Heart right ventricle (tissue), 16 donors: ENCODE measurements at regions not wholly inside any gene's neighbourhood (a gene's known extent, or its start where the extent isn't known, plus 50 kb on each side); places are given as distances from the start of the nearest gene placed in this dataset.

Experiments used
- ATAC-seq, 8 donors: fragments of 200-7000 bp; cut with Tn5 transposase; one replicate each; pipeline ENCODE4 v1.9.1; 2020; ENCODE audit warnings: mild to moderate bottlenecking in 8 of 8, moderate library complexity in 8 of 8, moderate number of reproducible peaks in 1 of 8
- DNase-seq, 2 donors: peaks; one replicate each; pipeline ENCODE4 v3.0.0-alpha.2; 2020
- H3K27ac ChIP-seq, 10 donors: fragments of 200-600 bp; sonication (generic) in 2 of 10; one replicate each; pipeline versions ENCODE4 v1.5.0 to v1.8.0; 2020 to 2022; ENCODE audit warnings: mild to moderate bottlenecking in 3 of 10
- H3K27me3 ChIP-seq, 7 donors: fragments of 200-600 bp; one replicate each; pipeline ENCODE4 v1.8.0; 2021 to 2022; ENCODE audit warnings: mild to moderate bottlenecking in 2 of 7
- H3K36me3 ChIP-seq, 9 donors: fragments of 200-600 bp; sonication (generic) in 1 of 9; one replicate each; pipeline versions ENCODE4 v1.5.0 to v1.8.0; 2020 to 2022; ENCODE audit warnings: mild to moderate bottlenecking in 2 of 9
- H3K4me1 ChIP-seq, 9 donors: fragments of 200-600 bp; sonication (generic) in 1 of 9; one replicate each; pipeline versions ENCODE4 v1.5.0 to v1.8.0; 2020 to 2022; ENCODE audit warnings: mild to moderate bottlenecking in 4 of 9
- H3K4me3 ChIP-seq, 10 donors: fragments of 200-600 bp; sonication (generic) in 2 of 10; one replicate each; pipeline versions ENCODE4 v1.5.0 to v1.8.0; 2020 to 2022; ENCODE audit warnings: mild to moderate bottlenecking in 7 of 10, moderate library complexity in 2 of 10
- H3K9me3 ChIP-seq, 11 donors: fragments of 200-600 bp in 10 of 11; sonication (generic) in 2 of 11; one replicate each; pipeline versions ENCODE4 v1.5.0 to v1.8.0; 2013 to 2022; ENCODE audit warnings: mild to moderate bottlenecking in 2 of 11, control low read depth in 1 of 11, moderate library complexity in 1 of 11
- CTCF ChIP-seq, 9 donors: fragments of 200-600 bp; sonication (generic) in 2 of 9; IDR thresholded peaks; one replicate each; pipeline versions ENCODE4 v1.5.0 to v1.8.0; 2021 to 2022; ENCODE audit warnings: antibody characterized with exemption in 9 of 9, mild to moderate bottlenecking in 5 of 9, moderate library complexity in 1 of 9
- WGBS, 2 donors: extraction: QIAGEN DNeasy Blood & Tissue Kit; methylation state at CpG; one replicate each; pipeline ENCODE4 v1.1.7; 2013; ENCODE audit warnings: inconsistent platforms in 1 of 2; 5-methylcytosine and 5-hydroxymethylcytosine counted together
- intact Hi-C, 10 donors: fragments of 100-400 bp; cut with DNase I; formaldehyde crosslinking; loops; one replicate each; pipeline versions ENCODE4 v1.11.1 to v1.14.2; 2022
- donor health status: Arrhythmogenic right ventricular cardiomyopathy.
- donor health status: ischemic (EF 13 %, LVEDD 7.1; RV severe dilation, severe dysfunction).
- donor health status: healthy with polysubstance abuse.
- donor health status: DM: no; HTN: yes; CAD: no.
- donor health status: DM: no; HTN: no; CAD: no.
- donor health status: ischemic (EF 25% LVEDD 6.9; RV normal size, moderate dysfunction).
- donor health status: ischemic (EF 25% LVEDD 5.7; RV mildly dilated, moderate dysfunction).
- donor health status: healthy.
- donor health status: DM: yes; HTN: yes; CAD: no.
- donor health status: Ischemic cardiomyopathy.
- donor health status: ischemic (EF 35%, LVEDD 5.7; RV mildly dilated, moderate dysfunction).
- donor health status: nonischemic (EF 11% LVEDD 7.7; RV severe dilation, severe dysfunction).
- donor health status: DM: yes; HTN: yes; CAD: no.
- donor health status: PGD.
- donor health status: ischemic (EF 29% LVEDD 5.4; RV normal size, mild dysfunction).
- donor health status: nonischemic (EF 23%, LVEDD 6.1; RV moderate dilation, normal function).

GRCh38 chr4:175934506-175934905 is 122.4 kb upstream of the GPM6A start:
- Histone ChIP-seq H3K27ac (no peak overlapping the region), H3K36me3 (no peaks in the 10 kb centered on the region), H3K4me3 (no peak overlapping the region), H3K9me3 (no peaks in the 10 kb centered on the region), H3K27me3 (no peaks in the 10 kb centered on the region), H3K4me1 (no peaks in the 10 kb centered on the region)
- no peak for ATAC-seq
- intact Hi-C loops, result no loop called here
- no peak for TF ChIP-seq CTCF (IDR thresholded peaks at IDR 0.05)
- no peak for DNase-seq
- WGBS, 2 donors, result 92 to 94% methylated on average over 3 of the region's 3 CpGs

GRCh38 chr4:175935016-175935661 is 123.1 kb upstream of the GPM6A start:
- no peak overlapping the region for H3K27ac ChIP-seq
- no peaks in the 10 kb centered on the region for H3K36me3 ChIP-seq
- TF ChIP-seq CTCF (IDR thresholded peaks at IDR 0.05), result no peak
- H3K9me3 ChIP-seq, result no peaks in the 10 kb centered on the region
- ATAC-seq, result no peak
- intact Hi-C loops, result no loop called here
- H3K27me3 ChIP-seq, result no peaks in the 10 kb centered on the region
- H3K4me3 ChIP-seq, result no peak overlapping the region
- DNase-seq, result no peak
- no peaks in the 10 kb centered on the region for H3K4me1 ChIP-seq

GRCh38 chr4:175944126-175944910 is 121.3 kb upstream of the WDR17 start:
- Histone ChIP-seq H3K4me1 (peaks cover 0 to 8% (median 3%) of the 10 kb centered on the region in 9 donors), H3K9me3 (no peaks in the 10 kb centered on the region), H3K27me3 (no peaks in the 10 kb centered on the region), H3K4me3 (no peak overlapping the region), H3K36me3 (no peaks in the 10 kb centered on the region), H3K27ac (no peak overlapping the region)
- no peak for ATAC-seq
- 77 to 78% methylated on average over 10 of the region's 10 CpGs for WGBS, 2 donors
- DNase-seq, result no peak
- TF ChIP-seq CTCF (IDR thresholded peaks at IDR 0.05), result no peak
- intact Hi-C loops, result no loop called here

GRCh38 chr4:175946472-175947116 is 119.0 kb upstream of the WDR17 start:
- peaks cover 0 to 8% (median 3%) of the 10 kb centered on the region in 9 donors for H3K4me1 ChIP-seq
- peak overlapping the region in 5 of 10 donors; percentile 3 to 42 (median 29) for H3K4me3 ChIP-seq
- H3K36me3 ChIP-seq, result no peaks in the 10 kb centered on the region
- ATAC-seq (no peak), DNase-seq (no peak)
- no peak for TF ChIP-seq CTCF (IDR thresholded peaks at IDR 0.05)
- WGBS, 2 donors, result 34 to 53% methylated on average over 6 of the region's 6 CpGs
- no peaks in the 10 kb centered on the region for H3K9me3 ChIP-seq
- intact Hi-C loops, result loop anchor here in 8 of 10 donors (5.0 kb wide), 2 partner anchors 391 to 396 kb away; no protein-coding TSS in a partner anchor
- H3K27me3 ChIP-seq, result no peaks in the 10 kb centered on the region
- peak overlapping the region in 2 of 10 donors; percentile 8 to 64 for H3K27ac ChIP-seq
